ENCODE measurements at regions not wholly inside any gene's neighbourhood (a gene's known extent, or its start where the extent isn't known, plus 50 kb on each side); places are given as distances from the start of the nearest gene placed in this dataset.
A peak's percentile ranks its signal among the peaks of the same experiment; 100 is the strongest.

- no peak for DNase-seq (ENCODE audit: low read depth)
Observed at GRCh38 chr5:56322592-56322991, 89.5 kb upstream of the ANKRD55 start.

GRCh38 chr5:56321236-56321881, 88.2 kb upstream of the ANKRD55 start:
- no peak for DNase-seq (ENCODE audit: low read depth)

DNA sequence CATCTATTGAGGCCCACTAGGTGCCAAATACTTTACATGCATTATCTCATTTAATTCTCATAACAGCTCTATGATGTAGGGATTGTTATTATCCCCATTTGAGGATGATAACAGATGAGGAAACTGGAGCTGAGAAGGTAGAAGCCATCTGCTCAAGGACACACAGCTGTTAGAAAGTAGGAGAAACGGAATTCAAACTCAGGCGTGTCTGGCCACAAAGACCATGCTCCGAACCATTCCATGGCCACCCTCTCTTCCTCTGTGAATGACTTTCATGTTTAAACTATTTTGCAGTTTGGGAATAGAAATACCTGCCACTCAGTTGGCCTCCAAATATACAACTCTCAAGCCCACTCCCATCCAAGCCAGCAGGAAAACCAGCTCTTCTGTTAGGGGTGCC, 87.6 kb upstream of the ANKRD55 start:
- DNase-seq (ENCODE audit: low read depth) = no peak

DNA sequence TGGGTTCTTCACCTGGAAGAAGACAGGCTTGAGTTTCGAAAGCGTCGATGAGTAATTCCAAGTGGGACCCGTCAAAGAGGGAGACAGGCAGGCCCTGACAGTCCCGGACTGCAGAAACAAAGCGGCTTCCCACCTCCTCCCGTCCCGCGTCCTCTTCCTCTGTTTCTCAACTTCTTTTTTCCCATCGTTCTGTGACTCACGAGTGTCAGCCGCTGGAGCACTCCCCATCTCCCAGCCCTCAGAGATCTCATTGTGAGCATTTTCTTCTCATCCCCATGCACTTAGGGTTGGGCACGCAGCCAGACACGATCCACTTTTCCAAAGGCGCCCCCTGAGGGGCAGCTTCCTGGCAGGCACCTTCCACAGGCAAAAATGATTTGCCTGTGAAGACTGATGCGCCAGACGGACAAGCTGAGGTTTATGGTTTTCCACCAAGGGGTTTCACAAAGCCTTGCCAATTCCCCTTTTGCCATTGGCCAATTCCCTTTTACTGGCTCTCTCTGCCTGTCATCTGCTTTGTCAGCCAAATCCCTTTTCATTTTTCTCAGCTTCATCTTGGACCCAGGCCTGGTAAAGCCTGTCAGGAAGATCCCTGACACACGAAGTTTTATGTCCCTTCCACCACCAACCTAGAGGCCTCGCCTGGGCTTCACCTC, 86.5 kb upstream of the ANKRD55 start:
- peak; percentile 56 for DNase-seq (ENCODE audit: low read depth)

DNA sequence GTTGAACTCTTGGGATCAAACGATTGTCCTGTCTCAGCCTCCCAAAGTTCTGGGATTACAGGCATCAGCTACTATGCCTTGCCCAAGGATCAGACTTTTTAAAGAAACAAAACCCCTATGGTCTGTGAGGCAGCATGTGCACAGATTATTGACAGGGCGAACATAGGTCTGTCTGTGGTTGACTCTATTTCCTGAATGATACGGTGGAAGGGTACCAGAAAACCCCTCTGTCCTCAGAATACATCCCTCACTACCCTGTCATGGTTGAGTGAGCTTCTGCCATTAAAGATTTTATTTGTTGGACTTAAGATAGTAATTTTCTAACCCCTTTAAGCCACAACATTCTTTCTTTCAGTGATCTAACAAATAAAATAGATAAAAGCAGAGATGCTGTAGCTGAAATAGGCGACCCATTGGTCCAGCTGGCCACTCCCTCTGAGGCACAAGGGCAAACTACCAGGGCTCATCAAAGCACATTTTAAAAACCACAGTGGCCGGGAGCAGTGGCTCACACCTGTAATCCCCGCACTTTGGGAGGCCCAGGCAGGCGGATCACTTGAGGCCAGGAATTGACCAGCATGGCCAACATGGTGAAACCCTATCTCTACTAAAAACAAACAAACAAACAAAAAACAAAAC, 84.9 kb upstream of the ANKRD55 start:
- DNase-seq (ENCODE audit: low read depth) = no peak

DNA sequence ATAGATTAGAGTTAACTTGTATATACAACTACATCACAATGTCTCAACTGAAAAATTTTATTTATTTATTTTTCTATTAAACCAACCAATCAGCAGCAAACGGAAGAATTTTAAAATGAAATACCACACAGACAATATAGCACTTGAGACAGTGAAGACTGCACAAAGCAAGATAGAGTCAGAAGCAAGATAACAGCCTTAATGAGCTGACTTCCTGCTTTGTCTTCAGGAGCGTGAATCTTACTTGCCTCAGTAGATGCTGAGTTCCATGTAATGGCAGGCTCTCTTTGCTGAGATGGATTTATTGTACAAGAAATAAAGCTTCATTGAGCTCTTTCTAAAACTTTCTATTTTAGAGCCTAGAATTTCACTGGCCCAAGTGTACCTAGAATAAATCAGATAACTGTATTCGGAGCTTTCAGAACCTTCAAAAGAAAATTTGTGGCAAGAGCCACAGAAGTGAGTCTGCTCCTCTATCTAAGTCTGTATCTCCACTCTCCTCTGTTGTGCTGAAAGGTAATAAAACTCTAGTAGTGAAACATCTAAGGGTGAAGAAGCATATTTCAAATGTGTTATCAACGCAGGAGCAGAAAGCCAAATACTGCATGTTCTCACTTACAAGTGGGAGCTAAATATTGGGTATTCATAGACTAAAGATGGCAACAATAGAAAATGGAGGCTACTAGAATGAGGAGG, 83.3 kb upstream of the ANKRD55 start:
- DNase-seq (ENCODE audit: low read depth) = no peak

- DNase-seq (ENCODE audit: low read depth) = peak; percentile 23
Observed at GRCh38 chr5:56314529-56314928, 81.4 kb upstream of the ANKRD55 start.

GRCh38 chr5:56313596-56313995, 80.5 kb upstream of the ANKRD55 start:
- DNase-seq (ENCODE audit: low read depth) = no peak

- DNase-seq (ENCODE audit: low read depth) = no peak
Observed at GRCh38 chr5:56313004-56313531, 79.9 kb upstream of the ANKRD55 start.

DNA sequence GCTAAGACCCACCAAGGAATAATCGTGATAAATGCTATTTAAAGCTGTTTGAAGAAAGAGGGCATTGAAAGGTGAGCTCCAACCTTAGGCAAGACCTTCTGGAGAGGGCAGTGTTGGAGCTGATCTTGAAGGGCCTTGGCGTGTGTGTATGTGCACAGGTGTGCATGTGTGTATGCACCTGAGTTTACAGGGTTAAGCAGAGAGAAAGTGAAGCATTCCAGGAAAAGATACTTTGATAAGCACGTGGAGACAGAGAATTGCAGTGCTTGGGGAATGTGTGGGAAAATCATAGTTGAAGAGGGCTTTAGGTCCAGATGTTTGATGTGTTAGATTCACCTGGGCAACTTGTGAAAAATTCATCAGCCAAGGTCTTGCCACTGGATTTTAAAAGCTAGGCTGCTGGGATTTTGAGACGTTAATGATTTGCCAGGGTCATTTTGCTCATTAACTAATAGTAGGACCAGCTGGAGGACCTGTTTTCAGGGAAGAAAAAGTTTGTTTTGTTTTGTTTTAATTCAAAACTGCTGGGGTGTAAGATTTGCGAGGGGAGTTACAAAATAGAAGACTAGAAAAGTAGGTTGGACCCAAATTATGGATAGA, 78.3 kb upstream of the ANKRD55 start:
- DNase-seq (ENCODE audit: low read depth) = no peak

- DNase-seq (ENCODE audit: low read depth) = no peak
Observed at GRCh38 chr5:56310711-56311204, 77.6 kb upstream of the ANKRD55 start.

- DNase-seq (ENCODE audit: low read depth) = no peak
Observed at GRCh38 chr5:56309262-56309826, 76.2 kb upstream of the ANKRD55 start.

DNA sequence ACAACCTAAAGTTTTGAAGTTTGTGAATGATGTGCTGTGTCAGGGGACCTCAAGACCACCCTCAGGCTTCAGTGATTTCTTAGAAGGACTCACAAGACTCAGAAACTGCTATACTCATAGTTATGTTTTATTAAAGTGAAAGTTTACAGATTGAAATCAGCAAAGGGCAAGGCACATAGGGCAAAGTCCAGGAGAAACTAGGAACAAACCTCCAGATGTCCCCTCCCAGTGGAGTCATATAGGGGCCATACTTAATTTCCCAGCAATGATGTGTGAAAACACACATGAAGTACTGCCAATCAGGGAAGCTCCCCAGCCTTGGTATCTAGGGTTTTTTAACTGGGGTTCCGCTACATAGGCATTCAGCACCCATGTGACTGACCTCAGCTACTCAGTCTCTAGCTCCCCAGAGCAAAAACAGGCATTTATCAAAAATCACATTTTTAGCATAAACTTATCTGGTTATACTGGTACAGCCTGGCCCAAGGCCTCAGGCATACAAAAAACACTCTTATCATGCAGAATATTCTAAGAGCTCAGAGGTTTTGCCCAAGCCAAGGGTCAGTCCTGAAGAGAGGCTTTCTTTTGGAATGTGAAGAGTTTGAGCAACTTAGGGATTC, 74.7 kb upstream of the ANKRD55 start:
- DNase-seq (ENCODE audit: low read depth) = no peak

- no peak for DNase-seq (ENCODE audit: low read depth)
Observed at GRCh38 chr5:56306433-56307150, 73.5 kb upstream of the ANKRD55 start.

DNA sequence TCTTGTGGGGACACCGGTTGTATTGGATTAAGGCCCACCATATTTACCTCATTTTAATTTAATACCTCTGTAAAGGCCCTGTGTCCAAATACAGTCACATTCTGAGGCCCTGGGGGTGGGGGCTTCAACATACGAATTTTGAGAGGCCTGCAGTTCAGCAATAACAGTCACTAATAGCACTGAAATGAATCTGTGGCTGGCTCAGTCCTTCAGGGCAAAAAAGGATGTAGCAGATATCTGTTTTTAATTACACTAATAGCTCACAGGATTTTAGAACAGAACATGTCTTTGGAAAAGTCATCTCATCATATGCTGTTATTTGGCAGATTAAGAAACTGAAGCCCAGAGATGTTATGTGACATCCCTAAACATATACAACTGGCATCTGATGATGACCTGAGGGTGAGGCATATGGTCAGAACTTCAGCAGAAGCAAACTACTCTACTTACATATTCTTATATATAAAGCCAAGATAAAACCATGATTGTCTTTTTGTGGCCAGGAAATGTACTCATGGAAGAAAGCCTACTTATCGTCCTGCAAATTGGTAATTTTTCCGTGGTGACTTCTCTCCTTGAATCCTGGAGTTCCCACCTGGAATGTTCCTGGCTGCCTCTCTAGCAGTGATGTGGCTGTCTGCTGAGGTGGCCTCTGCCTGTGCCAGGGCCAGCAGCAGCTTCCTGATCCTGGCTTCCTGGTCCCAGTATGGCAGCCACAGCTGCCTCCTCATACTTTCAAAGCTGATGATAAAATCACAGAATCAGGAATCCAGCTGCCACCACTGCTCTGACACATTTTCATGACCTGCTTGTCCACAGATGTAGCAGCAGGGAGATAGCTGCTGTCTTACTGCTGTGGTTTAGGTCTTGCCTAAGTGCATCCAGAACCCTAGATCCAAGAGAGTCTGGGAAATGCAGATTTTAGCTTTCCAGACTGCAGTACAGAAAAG, 72.1 kb upstream of the ANKRD55 start:
- DNase-seq (ENCODE audit: low read depth) = no peak

DNA sequence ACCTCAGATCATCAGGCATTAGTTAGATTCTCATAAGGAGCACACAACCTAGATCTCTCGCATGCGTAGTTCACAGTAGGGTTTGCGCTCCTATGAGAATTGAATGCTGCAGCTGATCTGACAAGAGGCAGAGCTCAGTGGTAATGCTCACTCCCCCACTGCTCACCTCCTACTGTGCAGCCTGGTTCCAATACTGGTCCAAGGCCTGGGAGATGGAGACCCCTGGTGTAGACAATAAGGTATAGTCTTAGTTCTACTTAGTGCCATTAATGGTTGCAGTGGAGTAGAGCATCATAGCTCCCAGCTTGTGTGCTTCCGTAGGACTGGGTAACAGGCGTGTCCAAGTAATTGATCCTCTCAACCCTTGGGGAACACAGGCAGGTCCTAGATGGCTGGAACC, 70.4 kb upstream of the ANKRD55 start:
- DNase-seq (ENCODE audit: low read depth) = no peak

DNA sequence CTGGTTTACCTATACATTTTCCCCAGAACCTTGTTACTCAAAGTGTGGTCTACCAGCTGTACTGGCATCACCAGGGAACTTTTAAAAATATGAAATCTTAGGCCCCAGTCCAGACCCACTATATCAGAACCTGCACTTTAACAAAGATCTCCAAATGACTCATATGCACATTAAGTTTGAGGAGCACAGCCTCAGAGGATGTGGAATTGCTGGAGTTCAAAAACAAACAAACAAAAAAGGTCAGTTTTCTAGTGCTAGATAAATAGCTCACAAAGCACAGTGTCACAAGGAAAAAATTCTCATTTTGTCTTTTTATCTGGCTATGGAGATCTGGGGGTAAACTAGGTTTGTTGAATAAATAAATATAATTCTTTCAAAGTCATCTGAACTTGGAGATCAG, 68.9 kb upstream of the ANKRD55 start:
- no peak for DNase-seq (ENCODE audit: low read depth)

GRCh38 chr5:56301069-56301468, 67.9 kb upstream of the ANKRD55 start:
- DNase-seq (ENCODE audit: low read depth) = no peak

DNA sequence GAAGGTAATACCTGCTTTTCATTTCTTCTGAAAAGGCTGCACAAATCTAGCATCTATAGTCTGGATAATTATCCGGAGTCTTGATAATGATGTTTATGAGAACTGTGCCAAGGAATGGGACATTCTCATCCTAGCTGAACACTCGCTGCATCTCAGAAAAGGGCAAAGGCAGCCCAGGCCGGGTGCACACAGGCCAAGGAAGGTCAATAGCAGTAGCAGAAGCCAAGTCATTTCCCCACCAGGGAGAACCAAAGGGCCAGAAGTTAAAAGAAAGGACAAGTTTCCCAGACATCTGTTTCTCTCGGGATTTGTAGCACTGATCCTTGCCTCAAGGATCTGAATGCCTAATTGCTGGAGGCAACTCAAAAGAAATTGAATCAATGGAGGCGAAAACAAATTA, 66.1 kb upstream of the ANKRD55 start:
- DNase-seq (ENCODE audit: low read depth) = no peak

Data from Daoy (cell line).